ENCODE measurements at regions not wholly inside any gene's neighbourhood (a gene's known extent, or its start where the extent isn't known, plus 50 kb on each side); places are given as distances from the start of the nearest gene placed in this dataset.

GRCh38 chr10:55881588-55881987 is 479.5 kb downstream of the ZWINT start:
- no peak for TF ChIP-seq CTCF (conservative IDR thresholded peaks at IDR 0.05)
- TF ChIP-seq ZFX (IDR thresholded peaks at IDR 0.05) = no peak

All from C4-2B (cell line).